SK-N-SH (cell line): ENCODE measurements at regions not wholly inside any gene's neighbourhood (a gene's known extent, or its start where the extent isn't known, plus 50 kb on each side); places are given as distances from the start of the nearest gene placed in this dataset.

Experiments used
- CTCF ChIA-PET: fragments of 300-600, 350-600 bp; formaldehyde crosslinking; extraction: SDS; loops from one replicate; lab custom pipeline; 2021; lab: Yijun Ruan, JAX
- POLR2A ChIA-PET: fragments of 350-600 bp; sonication (Branson Sonifier 250); formaldehyde crosslinking; extraction: SDS; loops from one replicate; lab custom pipeline; 2020; ENCODE audit warnings: antibody characterized with exemption, inconsistent platforms; lab: Yijun Ruan, JAX
- DNase-seq: peaks from one replicate; pipeline ENCODE4 v3.0.0; 2012
- H2AFZ ChIP-seq: fragments of 200-600 bp; sonication (generic); 2 replicates; pipeline ENCODE4 v1.8.1; 2016; ENCODE audit warnings: antibody characterized with exemption, mild to moderate bottlenecking, low read depth
- H3F3A ChIP-seq: fragments of 200-600 bp; sonication (generic); replicated peaks from 2 replicates; pipeline ENCODE3; 2016; ENCODE audit warnings: antibody characterized with exemption, mild to moderate bottlenecking; ENCODE audit not compliant: insufficient read depth
- H3K27ac ChIP-seq, 2 experiments: fragments of 200-500 bp in 1 of 2; fragments of 200-600 bp in 1 of 2; sonication (Bioruptor generic) in 1 of 2; sonication (generic), shearing (Covaris generic) in 1 of 2; 2 replicates each; pipeline versions ENCODE4 v1.5.1 to v1.6.1; 2014 to 2016; ENCODE audit warnings: low read depth in 2 of 2, inconsistent platforms in 1 of 2, low read length in 1 of 2, mild to moderate bottlenecking in 1 of 2, mixed read lengths in 1 of 2
- H3K27me3 ChIP-seq: fragments of 200-600 bp; sonication (generic), shearing (Covaris generic); 2 replicates; pipeline ENCODE4 v1.6.1; 2016; ENCODE audit warnings: mixed run types; ENCODE audit not compliant: insufficient read depth
- H3K36me3 ChIP-seq, 2 experiments: fragments of 200-500 bp in 1 of 2; fragments of 200-600 bp in 1 of 2; sonication (Bioruptor generic) in 1 of 2; sonication (generic) in 1 of 2; replicated peaks in 1 of 2; 2 replicates each; pipeline versions ENCODE3 to v1.5.1; 2014 to 2016; ENCODE audit warnings: low read length in 1 of 2, mild to moderate bottlenecking in 1 of 2; ENCODE audit not compliant: insufficient read depth in 2 of 2, control insufficient read depth in 1 of 2
- H3K4me1 ChIP-seq, 2 experiments: fragments of 200-500 bp in 1 of 2; fragments of 200-600 bp in 1 of 2; sonication (Bioruptor generic) in 1 of 2; sonication (generic), shearing (Covaris generic) in 1 of 2; 2 replicates each; pipeline versions ENCODE4 v1.5.1 to v1.6.1; 2014 to 2016; ENCODE audit warnings: low read depth in 1 of 2, low read length in 1 of 2, mixed run types in 1 of 2; ENCODE audit not compliant: insufficient read depth in 2 of 2, control insufficient read depth in 1 of 2
- H3K4me2 ChIP-seq: fragments of 200-600 bp; sonication (generic), shearing (Covaris generic); 2 replicates; pipeline ENCODE4 v1.6.1; 2017; ENCODE audit warnings: mixed run types
- H3K4me3 ChIP-seq, 2 experiments: fragments of 200-500 bp in 1 of 2; fragments of 200-600 bp in 1 of 2; sonication (Bioruptor generic) in 1 of 2; sonication (generic), shearing (Covaris generic) in 1 of 2; 2 replicates each; pipeline versions ENCODE4 v1.5.1 to v1.8.1; 2014 to 2016; ENCODE audit warnings: low read depth in 2 of 2, inconsistent platforms in 1 of 2, low read length in 1 of 2, mild to moderate bottlenecking in 1 of 2, mixed read lengths in 1 of 2, moderate library complexity in 1 of 2
- H3K79me2 ChIP-seq: fragments of 200-600 bp; sonication (generic); 2 replicates; pipeline ENCODE4 v1.8.1; 2017; ENCODE audit warnings: mild to moderate bottlenecking; ENCODE audit not compliant: insufficient read depth
- H3K9ac ChIP-seq: fragments of 200-600 bp; sonication (generic); 2 replicates; pipeline ENCODE4 v1.6.1; 2017; ENCODE audit warnings: mixed run types
- H3K9me2 ChIP-seq: fragments of 200-600 bp; sonication (generic); 2 replicates; pipeline ENCODE4 v1.6.1; 2017; ENCODE audit warnings: mixed run types
- H3K9me3 ChIP-seq: fragments of 200-600 bp; sonication (generic); 2 replicates; pipeline ENCODE4 v1.6.1; 2017; ENCODE audit warnings: mixed run types, mild to moderate bottlenecking, moderate library complexity
- H4K20me1 ChIP-seq: fragments of 200-600 bp; sonication (generic); 2 replicates; pipeline ENCODE4 v1.6.1; 2017; ENCODE audit warnings: mild to moderate bottlenecking, mixed run types; ENCODE audit not compliant: insufficient read depth
- EZH2phosphoT487 ChIP-seq: fragments of 200-600 bp; sonication (generic); IDR thresholded peaks from 2 replicates; pipeline ENCODE4 v1.6.1; 2017; ENCODE audit warnings: low read depth, mixed run types, mild to moderate bottlenecking, antibody characterized with exemption, moderate library complexity, borderline replicate concordance
- FOXJ3 ChIP-seq: sonication (generic); formaldehyde crosslinking; IDR thresholded peaks from 2 replicates; pipeline ENCODE4 v1.5.1; 2020; ENCODE audit warnings: mild to moderate bottlenecking, missing genetic modification reagents
- NFIC ChIP-seq: IDR thresholded peaks from 2 replicates; pipeline ENCODE4 v1.4.0; 2012; ENCODE audit warnings: borderline replicate concordance
- NRF1 ChIP-seq: IDR thresholded peaks from 2 replicates; pipeline ENCODE4 v1.6.1; 2012; ENCODE audit warnings: low read depth, mild to moderate bottlenecking, low read length
- RAD21 ChIP-seq: IDR thresholded peaks from 2 replicates; pipeline ENCODE4 v1.6.1; 2012; ENCODE audit warnings: mild to moderate bottlenecking, low read length
- RXRA ChIP-seq: IDR thresholded peaks from 2 replicates; pipeline ENCODE4 v1.4.0; 2012; ENCODE audit warnings: low read depth, mild to moderate bottlenecking, borderline replicate concordance
- SIN3A ChIP-seq: IDR thresholded peaks from 2 replicates; pipeline ENCODE4 v1.6.1; 2012; ENCODE audit warnings: low read depth, mild to moderate bottlenecking, low read length, moderate library complexity, borderline replicate concordance
- SMC3 ChIP-seq: IDR thresholded peaks from 2 replicates; pipeline ENCODE4 v1.6.1; 2012; ENCODE audit warnings: low read depth, low read length, improper control_type of control experiment
- TCF12 ChIP-seq: IDR thresholded peaks from 2 replicates; pipeline ENCODE4 v1.4.0; 2012
- WGBS: methylation state at CpG from one replicate; pipeline ENCODE4 v1.1.6; 2017; ENCODE audit warnings: low lambda C conversion rate; 5-methylcytosine and 5-hydroxymethylcytosine counted together
- TF ChIP-seq, protein P1 (sequence below): IDR thresholded peaks from 2 replicates; pipeline ENCODE4 v1.4.0; 2012; ENCODE audit warnings: low read depth, borderline replicate concordance
- TF ChIP-seq, protein P2 (sequence below): fragments of 200-600 bp; sonication (generic); IDR thresholded peaks from 2 replicates; pipeline ENCODE4 v1.6.1; 2017; ENCODE audit warnings: antibody characterized with exemption, mild to moderate bottlenecking, moderate library complexity
- TF ChIP-seq, protein P3 (sequence below): IDR thresholded peaks from 2 replicates; pipeline ENCODE4 v1.4.0; 2012; ENCODE audit warnings: low read depth
- TF ChIP-seq, protein P4 (sequence below): IDR thresholded peaks from 2 replicates; pipeline ENCODE4 v1.6.1; 2012; ENCODE audit warnings: mild to moderate bottlenecking, low read depth, low read length, moderate library complexity

DNA sequence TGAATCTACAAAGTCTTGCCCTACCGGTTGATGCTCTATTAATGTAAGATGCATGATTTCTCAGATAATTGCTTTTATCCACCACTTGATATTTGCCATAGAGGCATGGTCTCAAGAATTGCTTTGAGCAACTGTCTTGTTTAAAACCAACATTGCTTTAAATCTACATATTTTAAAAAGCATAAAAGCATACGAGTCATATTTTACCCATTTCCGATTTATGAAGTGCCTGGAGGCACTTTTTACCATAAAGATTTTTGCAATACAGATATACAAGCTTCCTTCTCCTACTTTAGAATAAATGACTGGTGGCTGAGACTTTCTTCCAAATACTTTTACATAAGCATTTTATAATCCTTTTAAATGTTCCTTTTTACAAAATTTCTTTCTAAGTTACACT lies 517.6 kb downstream of the TXNL1 start:
- Histone ChIP-seq H3K4me2 (no peak overlapping the region), H3K36me3 (no peaks in the 10 kb centered on the region), H3K27ac (no peak overlapping the region), H3K4me3 (no peak overlapping the region), H3K79me2 (no peaks in the 10 kb centered on the region), H3K9me3 (no peaks in the 10 kb centered on the region), H3K9me2 (no peaks in the 10 kb centered on the region), H2AFZ (no peak overlapping the region), H3K27me3 (no peaks in the 10 kb centered on the region), H3K9ac (no peak overlapping the region), H3F3A (no peaks in the 10 kb centered on the region), H4K20me1 (no peaks in the 10 kb centered on the region), H3K4me1 (no peaks in the 10 kb centered on the region)
- CTCF ChIA-PET: no interaction called here
- no peak for TF ChIP-seq FOXJ3 (CRISPR knock-in tag)
- no peak for TF ChIP-seq TCF12
- no peak for TF ChIP-seq SMC3
- TF ChIP-seq, protein P1, sequence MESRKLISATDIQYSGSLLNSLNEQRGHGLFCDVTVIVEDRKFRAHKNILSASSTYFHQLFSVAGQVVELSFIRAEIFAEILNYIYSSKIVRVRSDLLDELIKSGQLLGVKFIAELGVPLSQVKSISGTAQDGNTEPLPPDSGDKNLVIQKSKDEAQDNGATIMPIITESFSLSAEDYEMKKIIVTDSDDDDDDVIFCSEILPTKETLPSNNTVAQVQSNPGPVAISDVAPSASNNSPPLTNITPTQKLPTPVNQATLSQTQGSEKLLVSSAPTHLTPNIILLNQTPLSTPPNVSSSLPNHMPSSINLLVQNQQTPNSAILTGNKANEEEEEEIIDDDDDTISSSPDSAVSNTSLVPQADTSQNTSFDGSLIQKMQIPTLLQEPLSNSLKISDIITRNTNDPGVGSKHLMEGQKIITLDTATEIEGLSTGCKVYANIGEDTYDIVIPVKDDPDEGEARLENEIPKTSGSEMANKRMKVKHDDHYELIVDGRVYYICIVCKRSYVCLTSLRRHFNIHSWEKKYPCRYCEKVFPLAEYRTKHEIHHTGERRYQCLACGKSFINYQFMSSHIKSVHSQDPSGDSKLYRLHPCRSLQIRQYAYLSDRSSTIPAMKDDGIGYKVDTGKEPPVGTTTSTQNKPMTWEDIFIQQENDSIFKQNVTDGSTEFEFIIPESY: no peak
- TF ChIP-seq, protein P2, sequence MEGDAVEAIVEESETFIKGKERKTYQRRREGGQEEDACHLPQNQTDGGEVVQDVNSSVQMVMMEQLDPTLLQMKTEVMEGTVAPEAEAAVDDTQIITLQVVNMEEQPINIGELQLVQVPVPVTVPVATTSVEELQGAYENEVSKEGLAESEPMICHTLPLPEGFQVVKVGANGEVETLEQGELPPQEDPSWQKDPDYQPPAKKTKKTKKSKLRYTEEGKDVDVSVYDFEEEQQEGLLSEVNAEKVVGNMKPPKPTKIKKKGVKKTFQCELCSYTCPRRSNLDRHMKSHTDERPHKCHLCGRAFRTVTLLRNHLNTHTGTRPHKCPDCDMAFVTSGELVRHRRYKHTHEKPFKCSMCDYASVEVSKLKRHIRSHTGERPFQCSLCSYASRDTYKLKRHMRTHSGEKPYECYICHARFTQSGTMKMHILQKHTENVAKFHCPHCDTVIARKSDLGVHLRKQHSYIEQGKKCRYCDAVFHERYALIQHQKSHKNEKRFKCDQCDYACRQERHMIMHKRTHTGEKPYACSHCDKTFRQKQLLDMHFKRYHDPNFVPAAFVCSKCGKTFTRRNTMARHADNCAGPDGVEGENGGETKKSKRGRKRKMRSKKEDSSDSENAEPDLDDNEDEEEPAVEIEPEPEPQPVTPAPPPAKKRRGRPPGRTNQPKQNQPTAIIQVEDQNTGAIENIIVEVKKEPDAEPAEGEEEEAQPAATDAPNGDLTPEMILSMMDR: no peak
- TF ChIP-seq EZH2phosphoT487: no peak
- TF ChIP-seq NRF1: no peak
- TF ChIP-seq SIN3A: no peak
- TF ChIP-seq, protein P3, sequence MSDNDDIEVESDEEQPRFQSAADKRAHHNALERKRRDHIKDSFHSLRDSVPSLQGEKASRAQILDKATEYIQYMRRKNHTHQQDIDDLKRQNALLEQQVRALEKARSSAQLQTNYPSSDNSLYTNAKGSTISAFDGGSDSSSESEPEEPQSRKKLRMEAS: no peak
- no peak for DNase-seq
- 72% methylated on average over 3 of the region's 3 CpGs for WGBS
- POLR2A ChIA-PET: no interaction called here

DNA sequence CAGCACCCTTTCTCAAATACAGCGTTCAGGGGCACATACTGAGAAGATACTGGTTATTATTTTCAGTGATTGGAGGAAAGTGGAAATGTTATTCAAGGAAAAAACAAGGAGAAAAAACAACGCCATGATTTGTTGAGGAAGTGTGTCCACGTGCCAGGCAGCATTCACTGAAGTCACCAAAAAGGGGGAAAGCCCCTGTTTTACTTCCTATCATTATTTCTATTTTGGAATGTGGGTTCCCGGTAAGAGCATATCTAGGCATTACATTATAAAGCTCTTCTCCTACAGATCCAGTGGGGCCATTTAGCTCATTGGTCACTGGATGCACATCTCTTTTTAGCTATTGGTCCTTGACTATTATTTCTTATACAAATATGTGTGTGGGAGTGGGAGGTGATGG lies 518.7 kb downstream of the TXNL1 start:
- H3K36me3 ChIP-seq: no peaks in the 10 kb centered on the region
- DNase-seq: no peak
- no peak overlapping the region for H3K4me3 ChIP-seq
- H3K9me2 ChIP-seq: no peaks in the 10 kb centered on the region
- H3K27me3 ChIP-seq: no peaks in the 10 kb centered on the region
- no peak overlapping the region for H3K9ac ChIP-seq
- WGBS: 68% methylated on average over 4 of the region's 4 CpGs
- ChIA-PET CTCF (no interaction called here), POLR2A (no interaction called here)
- H3K27ac ChIP-seq: no peak overlapping the region
- no peak overlapping the region for H3K4me2 ChIP-seq
- no peaks in the 10 kb centered on the region for H3K79me2 ChIP-seq
- no peaks in the 10 kb centered on the region for H3K4me1 ChIP-seq
- H2AFZ ChIP-seq: no peak overlapping the region
- TF ChIP-seq, protein P4, sequence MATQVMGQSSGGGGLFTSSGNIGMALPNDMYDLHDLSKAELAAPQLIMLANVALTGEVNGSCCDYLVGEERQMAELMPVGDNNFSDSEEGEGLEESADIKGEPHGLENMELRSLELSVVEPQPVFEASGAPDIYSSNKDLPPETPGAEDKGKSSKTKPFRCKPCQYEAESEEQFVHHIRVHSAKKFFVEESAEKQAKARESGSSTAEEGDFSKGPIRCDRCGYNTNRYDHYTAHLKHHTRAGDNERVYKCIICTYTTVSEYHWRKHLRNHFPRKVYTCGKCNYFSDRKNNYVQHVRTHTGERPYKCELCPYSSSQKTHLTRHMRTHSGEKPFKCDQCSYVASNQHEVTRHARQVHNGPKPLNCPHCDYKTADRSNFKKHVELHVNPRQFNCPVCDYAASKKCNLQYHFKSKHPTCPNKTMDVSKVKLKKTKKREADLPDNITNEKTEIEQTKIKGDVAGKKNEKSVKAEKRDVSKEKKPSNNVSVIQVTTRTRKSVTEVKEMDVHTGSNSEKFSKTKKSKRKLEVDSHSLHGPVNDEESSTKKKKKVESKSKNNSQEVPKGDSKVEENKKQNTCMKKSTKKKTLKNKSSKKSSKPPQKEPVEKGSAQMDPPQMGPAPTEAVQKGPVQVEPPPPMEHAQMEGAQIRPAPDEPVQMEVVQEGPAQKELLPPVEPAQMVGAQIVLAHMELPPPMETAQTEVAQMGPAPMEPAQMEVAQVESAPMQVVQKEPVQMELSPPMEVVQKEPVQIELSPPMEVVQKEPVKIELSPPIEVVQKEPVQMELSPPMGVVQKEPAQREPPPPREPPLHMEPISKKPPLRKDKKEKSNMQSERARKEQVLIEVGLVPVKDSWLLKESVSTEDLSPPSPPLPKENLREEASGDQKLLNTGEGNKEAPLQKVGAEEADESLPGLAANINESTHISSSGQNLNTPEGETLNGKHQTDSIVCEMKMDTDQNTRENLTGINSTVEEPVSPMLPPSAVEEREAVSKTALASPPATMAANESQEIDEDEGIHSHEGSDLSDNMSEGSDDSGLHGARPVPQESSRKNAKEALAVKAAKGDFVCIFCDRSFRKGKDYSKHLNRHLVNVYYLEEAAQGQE: no peak
- no peak for TF ChIP-seq NFIC
- TF ChIP-seq RAD21: no peak
- TF ChIP-seq RXRA: no peak
- H4K20me1 ChIP-seq: no peaks in the 10 kb centered on the region
- no peaks in the 10 kb centered on the region for H3K9me3 ChIP-seq
- H3F3A ChIP-seq: no peaks in the 10 kb centered on the region
